ENCODE measurements at regions not wholly inside any gene's neighbourhood (a gene's known extent, or its start where the extent isn't known, plus 50 kb on each side); places are given as distances from the start of the nearest gene placed in this dataset.

GRCh38 chr7:35530124-35531109 is 164.5 kb downstream of the HERPUD2 start:
- TF ChIP-seq, protein P1, sequence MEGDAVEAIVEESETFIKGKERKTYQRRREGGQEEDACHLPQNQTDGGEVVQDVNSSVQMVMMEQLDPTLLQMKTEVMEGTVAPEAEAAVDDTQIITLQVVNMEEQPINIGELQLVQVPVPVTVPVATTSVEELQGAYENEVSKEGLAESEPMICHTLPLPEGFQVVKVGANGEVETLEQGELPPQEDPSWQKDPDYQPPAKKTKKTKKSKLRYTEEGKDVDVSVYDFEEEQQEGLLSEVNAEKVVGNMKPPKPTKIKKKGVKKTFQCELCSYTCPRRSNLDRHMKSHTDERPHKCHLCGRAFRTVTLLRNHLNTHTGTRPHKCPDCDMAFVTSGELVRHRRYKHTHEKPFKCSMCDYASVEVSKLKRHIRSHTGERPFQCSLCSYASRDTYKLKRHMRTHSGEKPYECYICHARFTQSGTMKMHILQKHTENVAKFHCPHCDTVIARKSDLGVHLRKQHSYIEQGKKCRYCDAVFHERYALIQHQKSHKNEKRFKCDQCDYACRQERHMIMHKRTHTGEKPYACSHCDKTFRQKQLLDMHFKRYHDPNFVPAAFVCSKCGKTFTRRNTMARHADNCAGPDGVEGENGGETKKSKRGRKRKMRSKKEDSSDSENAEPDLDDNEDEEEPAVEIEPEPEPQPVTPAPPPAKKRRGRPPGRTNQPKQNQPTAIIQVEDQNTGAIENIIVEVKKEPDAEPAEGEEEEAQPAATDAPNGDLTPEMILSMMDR (conservative IDR thresholded peaks at IDR 0.05): no peak
- H3K27ac ChIP-seq: no peak overlapping the region

GRCh38 chr7:35529713-35530112 is 165.2 kb downstream of the HERPUD2 start:
- H3K27ac ChIP-seq: no peak overlapping the region
- TF ChIP-seq, protein P1 (conservative IDR thresholded peaks at IDR 0.05): no peak

- TF ChIP-seq, protein P1 (conservative IDR thresholded peaks at IDR 0.05): no peak
- no peak overlapping the region for H3K27ac ChIP-seq
These were observed 166.5 kb downstream of the HERPUD2 start for GRCh38 chr7:35528381-35528977.

DNA sequence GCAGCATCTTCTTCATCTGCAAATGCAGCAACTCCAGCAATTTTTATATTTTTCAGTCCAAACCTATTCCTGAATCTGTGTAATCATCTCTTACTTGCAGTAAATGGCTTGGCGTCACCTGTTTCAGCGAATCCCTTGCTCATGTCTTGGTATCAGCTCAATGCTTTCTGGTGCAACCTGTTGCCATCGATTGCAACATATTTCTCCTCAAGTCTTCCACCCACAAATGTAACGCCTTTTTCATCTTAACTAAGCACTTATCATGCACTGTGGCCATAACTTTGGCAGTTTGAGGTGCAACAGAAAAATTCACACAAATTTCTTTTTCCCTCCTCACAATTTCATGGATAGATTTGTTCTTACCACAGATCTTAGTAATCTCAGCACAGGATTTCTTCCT is 168.3 kb downstream of the HERPUD2 start:
- H3K27ac ChIP-seq: no peak overlapping the region
- TF ChIP-seq, protein P1 (conservative IDR thresholded peaks at IDR 0.05): no peak

GRCh38 chr7:35524112-35524804 is 170.7 kb downstream of the HERPUD2 start:
- TF ChIP-seq, protein P1 (conservative IDR thresholded peaks at IDR 0.05): no peak
- no peak overlapping the region for H3K27ac ChIP-seq

DNA sequence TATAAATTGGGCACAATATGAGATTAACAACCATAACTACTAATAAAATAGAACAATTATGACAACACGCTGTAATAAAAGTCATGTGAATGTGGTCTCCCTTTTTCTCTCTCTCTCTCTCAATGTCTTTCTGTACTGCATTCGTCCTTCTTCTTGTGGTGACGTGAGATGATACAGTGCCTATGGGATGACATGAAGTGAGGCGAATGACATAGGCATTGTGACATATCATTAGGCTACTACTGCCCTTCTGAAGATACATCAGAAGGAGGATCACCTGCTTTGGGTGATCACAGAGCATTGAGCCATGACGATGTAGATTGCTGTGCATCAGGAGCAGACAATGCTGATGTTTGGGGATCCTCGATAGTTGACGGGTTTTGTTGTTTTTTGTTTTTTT is 171.6 kb downstream of the HERPUD2 start:
- TF ChIP-seq, protein P1 (conservative IDR thresholded peaks at IDR 0.05): no peak
- H3K27ac ChIP-seq: no peak overlapping the region

DNA sequence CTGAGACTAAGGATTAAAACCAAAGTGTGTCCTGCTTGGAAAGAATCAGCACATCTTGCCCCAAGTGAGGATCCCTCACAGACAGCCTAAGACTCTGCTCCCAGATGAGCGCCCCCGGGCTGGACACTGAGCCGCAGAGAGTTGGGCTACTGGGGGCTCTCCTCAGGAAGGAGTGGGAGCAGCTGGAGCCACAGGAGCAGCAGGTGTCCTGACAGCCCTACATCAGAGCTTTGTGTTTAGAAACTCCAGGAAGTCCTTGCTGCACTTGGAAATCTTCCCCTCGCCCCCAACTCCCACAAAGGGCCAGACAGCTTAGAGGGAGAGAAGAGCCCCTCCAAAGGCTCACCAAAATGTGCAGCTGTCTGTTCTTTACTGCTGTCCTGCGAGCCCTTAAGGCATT is 172.2 kb downstream of the HERPUD2 start:
- TF ChIP-seq, protein P1 (conservative IDR thresholded peaks at IDR 0.05): no peak
- no peak overlapping the region for H3K27ac ChIP-seq
